SW480 (cell line): ENCODE measurements at regions not wholly inside any gene's neighbourhood (a gene's known extent, or its start where the extent isn't known, plus 50 kb on each side); places are given as distances from the start of the nearest gene placed in this dataset.
"Not testable (repeated sequence)": the region's sequence is repeated elsewhere in the genome, so short reads cannot be mapped to it uniquely, and the experiment has no call there.

Experiments used
- DNase-seq: peaks from one replicate; pipeline ENCODE4 v3.0.0-alpha.2; 2016; ENCODE audit warnings: low spot score

DNA sequence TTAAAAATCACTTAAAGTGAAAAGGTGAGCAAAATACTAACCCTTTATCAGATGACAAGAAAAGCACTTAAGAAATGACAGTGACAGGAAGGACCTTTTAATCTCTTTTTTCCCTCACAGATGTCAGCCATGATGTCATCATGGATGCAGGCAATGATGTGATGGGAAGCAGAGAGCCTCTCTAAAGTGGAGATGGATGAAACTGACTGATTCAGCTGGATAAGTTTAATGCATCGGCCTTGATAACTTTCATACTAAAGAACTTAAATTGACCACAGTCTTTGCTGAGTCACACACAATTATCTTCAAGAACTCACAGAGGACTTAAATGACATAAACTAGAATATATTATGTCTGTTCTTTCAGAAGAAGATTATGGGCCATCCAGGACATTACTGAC lies 153.2 kb upstream of the FGF10 start:
- no peak for DNase-seq

DNA sequence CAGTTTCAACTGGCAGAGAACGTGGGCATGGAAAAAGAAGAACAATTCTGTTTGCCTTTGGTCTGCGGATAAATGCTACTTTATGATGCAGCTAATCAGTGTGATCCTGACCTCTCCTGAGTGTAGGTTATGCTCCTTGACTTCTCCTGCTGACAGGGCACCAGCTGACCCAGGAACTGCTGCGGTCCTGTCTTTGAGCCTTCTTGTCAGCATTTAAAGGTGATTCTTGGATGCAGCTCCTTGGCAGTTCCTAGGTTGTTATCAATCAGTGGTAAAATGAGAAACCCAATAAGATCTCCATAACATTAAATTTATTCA lies 150.3 kb upstream of the FGF10 start:
- DNase-seq, result no peak

DNA sequence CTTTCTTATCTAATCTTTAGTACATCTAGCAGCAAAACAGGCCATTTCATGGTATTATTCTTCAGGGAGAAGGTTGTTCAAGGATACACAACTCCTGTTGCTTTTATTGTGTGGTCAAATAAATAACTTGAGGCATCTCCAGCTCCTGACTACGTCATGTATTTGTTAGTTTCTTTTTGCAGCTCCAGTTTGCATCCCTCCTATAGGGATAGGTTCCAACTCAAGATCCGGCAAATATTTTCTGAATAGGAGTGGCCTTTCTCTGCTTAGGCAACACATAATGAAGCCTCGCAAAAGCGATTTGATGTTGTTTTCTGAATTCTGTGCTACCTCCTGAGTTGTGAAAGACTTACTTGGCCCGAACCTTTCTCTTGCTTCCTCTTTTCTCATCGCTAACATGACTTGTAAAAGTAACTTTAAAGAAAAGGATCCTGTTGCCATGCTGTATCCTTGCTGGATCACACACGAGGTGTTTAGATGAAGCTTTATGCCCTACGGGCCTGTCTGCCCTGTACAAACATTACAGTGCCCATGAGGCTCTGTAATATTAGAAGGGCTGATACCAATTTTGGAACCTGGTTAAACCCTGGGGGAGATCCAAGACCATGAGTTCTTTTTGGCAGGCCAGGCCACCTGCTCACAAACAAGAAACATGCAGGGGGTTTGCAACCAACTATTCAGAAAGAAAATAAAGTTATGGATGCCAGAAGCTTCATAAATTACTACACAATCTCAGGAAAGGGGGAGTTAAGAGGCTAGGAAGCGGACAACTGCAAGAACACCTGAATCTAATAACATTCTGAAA lies 149.8 kb upstream of the FGF10 start:
- DNase-seq, result no peak

DNA sequence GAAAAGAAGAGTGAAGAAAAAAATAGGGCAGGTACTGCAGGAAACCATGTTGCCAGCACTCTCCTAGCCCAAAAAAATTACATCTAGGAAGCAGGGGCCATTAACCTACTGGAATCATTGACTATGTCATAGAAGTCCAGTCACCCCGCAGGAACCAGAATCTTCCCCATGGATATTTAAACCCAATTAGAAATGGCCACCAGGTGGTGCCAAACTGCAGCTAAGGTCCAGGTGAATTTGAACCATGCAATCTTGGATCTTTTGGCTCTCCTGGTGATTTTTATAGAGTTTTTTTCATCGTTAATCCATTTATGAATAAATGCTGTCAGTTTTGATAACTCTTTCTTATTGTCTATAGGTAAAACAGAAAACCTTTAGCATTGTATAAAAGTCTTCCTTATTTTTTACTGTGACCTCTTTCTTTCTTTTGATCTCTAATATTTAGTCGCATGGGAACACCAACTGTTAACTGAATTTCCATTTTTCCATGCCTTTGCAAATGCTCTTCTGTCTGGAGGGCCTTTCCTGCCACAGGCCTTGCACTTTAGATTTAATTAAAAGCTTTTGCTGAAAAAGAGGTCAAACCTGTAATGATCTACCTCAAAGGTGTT lies 147.5 kb upstream of the FGF10 start:
- DNase-seq, result peak; percentile 2

DNA sequence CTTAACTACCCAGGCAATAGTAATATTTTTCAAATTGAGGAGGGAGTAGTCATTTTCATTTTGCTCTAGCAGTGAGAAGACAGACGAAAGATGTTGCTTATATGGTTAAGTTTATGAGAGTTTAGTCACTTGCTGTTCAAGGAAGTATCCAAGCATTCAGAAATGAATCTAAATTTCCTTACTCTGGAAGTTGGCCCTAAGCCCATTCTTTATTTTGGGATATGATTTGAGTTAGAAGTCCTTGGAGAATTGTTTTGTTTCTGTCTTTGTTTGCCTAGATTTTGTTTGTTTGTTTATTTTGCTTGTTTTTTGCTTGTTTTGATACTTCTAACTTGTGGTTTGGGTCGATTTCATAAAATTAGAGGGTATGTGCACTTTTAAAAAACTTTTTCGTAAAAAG lies 146.4 kb upstream of the FGF10 start:
- DNase-seq, result no peak

DNA sequence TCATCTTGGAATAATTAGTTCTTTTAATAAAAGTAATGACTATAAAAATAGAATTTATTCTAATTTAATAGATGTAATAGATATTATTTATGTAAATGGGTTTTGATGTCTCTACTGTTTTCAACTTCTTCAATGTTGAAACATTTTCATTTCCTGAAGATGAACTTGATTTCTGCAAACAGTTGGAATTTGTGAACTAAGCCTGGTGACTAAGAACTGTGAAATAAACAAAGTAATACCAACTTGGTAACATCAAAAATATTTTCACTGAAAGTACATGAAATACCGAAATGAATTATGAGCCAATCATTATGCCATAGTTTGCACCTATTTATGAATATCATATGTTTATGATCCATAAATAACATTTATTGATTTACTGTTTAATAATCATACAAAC lies 143.8 kb upstream of the FGF10 start:
- DNase-seq, result no peak

DNA sequence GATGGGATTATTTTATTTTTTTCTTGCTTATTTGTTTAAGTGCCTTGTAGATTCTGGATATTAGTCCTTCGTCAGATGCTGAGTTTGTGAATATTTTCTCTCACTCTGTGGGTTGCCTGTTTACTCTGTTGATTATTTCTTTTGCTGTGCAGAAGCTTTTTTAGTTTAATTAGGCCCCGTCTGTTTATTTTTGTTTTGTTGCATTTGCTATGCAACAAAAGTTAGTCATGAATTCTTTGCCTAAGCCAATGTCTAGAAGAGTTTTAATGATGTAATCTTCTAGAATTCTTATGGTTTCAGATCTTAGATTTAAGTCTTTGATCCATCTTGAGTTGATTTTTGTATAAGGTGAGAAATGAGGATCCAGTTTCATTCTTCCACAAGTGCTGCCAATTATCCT lies 142.5 kb upstream of the FGF10 start:
- not testable (repeated sequence) for DNase-seq

DNA sequence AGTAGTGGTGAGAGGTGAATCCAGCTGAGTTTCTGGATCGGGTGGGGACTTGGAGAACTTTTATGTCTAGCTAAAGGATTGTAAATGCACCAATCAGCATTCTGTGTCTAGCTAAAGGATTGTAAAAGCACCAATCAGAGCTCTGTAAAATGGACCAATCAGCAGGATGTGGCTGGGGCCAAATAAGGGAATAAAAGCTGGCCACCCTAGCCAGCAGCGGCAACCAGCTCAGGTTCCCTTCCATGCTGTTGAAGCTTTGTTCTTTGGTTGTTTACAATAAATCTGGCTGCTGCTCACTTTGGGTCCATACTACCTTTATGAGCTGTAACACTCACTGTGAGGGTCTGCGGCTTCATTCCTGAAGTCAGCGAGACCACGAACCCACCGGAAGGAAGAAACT lies 141.6 kb upstream of the FGF10 start:
- DNase-seq, result not testable (repeated sequence)

DNA sequence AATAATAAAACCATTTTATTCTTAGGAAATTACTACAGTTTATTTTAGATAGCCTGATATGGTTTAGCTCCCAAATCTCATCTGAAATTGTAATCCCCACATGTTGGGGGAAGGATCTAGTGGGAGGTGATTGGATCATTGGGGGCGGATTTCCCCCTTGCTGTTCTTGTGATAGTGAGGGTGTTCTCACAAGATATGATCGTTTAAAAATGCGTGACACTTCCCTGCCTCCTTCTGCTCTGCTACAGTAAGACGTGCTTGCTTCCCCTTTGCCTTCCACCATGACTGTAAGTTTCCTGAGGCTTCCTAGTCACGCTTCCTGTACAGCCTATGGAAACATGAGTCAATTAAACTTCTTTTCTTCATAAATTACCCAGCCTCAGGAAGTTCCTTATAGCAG lies 122.4 kb upstream of the FGF10 start:
- DNase-seq, result no peak

DNA sequence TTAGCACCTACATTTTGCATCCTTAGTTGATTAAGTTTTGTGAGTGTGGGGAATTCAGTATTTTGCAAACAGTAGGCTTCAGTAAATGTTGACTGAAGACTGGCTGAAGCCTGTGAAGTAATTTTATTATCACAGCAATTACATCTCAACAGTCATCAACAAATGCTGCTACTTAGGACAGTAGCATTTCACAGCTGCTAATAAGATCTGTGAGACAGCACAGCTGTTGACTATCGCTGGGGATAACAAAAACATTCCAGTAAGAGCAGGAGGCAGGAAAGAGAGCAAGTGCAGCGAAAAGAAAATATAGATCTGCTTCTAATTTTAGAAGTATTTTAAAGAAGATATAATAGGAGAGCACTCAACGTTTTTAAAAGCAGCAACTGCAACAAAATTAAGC lies 117.3 kb upstream of the FGF10 start:
- no peak for DNase-seq

DNA sequence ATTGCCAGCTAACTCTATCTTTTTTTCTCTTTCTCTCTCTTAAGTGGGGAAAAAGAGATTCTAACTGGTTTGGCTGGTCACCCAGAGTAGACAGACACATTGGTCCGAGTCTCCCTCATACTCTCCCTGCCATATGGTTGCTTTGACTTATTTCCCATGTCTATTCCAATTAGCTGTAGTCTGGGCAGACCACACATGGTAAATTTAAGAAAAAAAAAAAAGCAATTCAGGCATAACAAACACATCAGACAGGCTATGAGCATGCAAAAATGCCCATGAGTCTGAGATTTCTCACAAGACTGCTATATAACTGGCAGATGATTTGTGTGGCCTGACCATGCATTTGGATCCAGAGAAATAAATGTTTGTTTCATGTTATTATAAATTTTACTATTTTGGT lies 110.2 kb upstream of the FGF10 start:
- DNase-seq, result no peak

DNA sequence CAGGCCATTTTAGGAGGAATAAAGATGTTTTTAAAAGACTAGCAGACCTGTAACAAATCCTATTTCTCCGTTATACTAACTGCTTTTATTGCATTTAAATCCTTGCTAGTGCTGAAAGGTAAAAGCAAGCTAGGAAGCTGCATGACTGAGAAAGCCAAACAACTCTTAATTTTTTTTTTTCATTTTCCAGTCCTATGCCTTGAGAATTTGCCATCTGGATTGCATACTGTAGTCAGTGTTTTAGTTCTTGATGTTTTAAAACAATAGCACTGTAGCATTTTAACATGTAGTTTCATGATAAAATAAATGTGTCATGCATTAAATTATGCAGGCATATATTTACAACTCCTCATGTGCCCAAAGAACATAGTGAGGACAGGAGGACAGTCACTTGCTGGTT lies 108.4 kb upstream of the FGF10 start:
- DNase-seq, result no peak

DNA sequence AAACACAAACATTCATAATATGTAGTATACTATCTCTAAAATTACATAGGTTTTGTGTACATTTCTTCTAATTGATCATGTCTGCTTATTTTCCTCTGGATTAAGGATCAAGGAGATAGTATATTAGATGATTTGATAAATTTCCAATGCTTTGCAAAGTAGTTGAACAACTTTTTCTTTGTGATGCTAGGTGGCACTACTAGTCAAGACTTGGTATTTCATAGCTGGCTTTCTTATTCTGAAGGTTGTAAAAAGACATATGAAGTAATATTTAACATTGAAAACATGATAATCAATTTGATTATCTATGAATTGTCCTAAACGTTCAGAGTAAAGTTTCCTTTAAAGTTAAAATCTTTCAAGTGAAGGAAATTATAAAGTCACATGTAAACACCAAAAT lies 106.1 kb upstream of the FGF10 start:
- DNase-seq, result no peak

DNA sequence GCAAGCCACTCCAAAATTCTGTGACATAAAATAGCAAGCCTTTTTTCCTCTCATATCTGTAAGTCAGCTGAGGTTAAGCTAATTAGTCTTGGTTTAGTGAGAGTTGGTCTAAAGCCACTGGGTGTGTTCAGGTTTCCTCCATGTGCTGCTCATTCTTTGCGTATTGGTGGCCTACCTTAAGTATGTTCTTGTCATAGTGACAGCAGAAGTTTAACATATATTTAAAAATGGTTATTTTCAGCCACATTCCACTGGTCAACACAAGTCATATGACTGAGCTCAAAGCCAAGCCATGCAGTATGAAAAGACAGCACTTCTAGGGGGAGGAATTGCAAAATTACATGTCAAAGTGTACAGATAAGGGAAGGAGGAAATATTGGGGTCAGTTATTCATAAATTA lies 100.5 kb upstream of the FGF10 start:
- no peak for DNase-seq

DNA sequence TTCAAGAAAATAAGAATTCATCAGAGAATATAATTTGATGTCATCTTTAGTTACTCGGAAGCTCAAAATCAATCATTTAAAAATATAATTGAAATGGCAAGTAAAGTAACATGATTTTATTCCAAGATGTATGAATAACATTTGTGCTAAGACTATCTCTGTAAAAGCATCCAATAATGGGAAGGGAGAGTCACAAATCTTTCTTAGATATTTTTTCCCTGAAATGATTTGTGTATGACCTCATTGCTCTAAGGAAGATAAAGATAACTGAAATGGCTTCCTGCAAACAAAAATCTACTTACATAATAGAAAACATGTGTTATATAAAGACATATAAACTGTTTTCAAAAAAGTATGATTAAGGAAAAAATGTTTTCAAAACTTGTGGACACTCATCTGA lies 97.4 kb upstream of the FGF10 start:
- DNase-seq, result no peak

DNA sequence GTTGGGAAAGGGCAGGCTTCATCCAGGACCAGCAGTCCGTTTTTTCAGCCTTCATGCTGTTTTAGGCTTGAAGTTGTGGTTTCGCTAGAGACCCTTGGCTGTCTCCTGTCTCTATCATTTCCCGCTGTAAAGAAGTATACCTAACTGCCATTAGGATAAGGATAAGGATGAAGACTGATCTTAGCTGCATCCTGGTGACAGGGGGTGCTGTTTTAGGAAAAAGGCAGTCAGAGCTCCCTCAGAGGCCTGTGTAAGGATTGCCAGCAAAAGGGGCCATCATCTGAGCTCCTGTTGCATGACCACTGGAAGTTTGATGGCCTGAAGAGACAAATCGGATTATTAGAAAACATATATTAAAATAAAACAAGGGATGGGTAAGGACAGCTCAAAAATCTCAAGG lies 64.8 kb upstream of the FGF10 start:
- no peak for DNase-seq

DNA sequence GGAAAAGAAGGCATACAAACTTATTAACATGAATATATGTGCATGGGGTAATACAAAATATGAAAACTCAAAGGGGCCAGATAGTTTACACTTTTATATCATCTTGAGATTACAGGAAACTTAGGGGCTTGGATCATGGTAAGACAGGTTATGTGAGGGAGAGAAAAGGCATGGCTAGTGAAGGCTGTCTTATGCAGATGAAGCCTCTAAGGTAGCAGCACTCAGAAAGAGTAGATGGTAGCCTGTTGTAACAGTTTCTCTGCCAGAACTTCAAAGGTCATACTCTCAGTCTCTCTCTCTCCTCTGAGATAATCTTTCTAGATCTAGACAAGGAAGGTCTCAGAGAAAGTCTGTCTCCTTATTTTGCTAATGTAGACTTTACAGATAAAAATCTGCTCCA lies 57.2 kb upstream of the FGF10 start:
- no peak for DNase-seq

DNA sequence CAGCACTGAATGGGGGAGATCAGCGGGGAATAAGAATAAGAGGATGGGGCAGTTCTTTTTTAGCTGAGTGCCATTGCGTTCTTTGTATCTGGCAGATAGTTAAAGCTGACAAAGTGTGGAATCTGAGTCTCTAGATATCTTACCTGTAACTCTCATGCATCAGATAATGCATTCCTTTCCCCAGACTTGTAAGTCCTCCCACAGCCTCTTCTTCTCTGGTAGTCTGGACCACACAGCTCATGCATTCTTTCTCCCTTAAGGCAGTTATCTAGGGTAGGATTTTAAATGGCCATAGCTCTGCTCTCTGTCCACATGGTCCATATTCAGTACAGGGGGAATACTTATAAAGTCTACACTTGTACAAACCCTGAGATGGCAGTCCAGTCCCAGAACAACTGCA lies 54.0 kb upstream of the FGF10 start:
- no peak for DNase-seq

DNA sequence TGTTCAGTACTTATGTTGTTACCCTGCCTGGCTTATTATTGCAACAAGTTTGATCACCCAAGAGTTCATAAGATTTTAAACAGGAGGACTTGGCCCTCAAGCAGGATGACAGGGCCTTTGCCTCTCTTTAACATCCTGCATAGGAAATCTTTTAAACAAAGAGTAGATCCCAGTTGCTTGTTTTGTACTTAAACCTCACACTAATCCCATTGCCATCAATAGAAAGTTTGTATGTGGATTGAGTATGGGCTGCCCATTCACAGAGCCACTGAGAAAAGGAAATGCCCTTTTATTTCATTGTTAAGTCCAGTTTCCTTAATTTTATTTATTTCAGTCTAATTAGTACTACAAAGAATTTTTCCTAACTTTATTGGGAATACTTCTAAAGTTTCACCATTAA lies 52.2 kb upstream of the FGF10 start:
- DNase-seq, result no peak

DNA sequence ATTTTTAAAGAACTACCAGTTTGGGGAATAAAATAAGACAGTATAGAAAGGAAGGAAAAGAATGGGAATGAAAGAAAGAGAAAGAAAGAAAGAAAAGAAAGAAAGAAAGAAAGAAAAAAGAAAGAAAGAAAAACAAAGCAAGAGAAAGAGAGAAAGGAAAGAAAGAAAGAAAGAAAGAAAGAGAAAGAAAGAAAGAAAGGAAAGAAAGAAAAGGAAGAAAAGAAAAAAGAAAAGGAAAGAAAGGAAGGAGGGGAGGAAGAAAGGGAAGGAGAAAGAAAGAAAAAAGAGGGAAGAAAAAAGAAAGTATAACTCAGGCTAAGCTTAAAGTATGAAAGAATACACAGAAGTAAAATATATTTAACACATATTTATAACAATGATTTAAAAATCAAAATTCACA lies 51.0 kb upstream of the FGF10 start:
- DNase-seq, result no peak
